Body of pancreas (tissue), 4 donors: ENCODE measurements at regions not wholly inside any gene's neighbourhood (a gene's known extent, or its start where the extent isn't known, plus 50 kb on each side); places are given as distances from the start of the nearest gene placed in this dataset.

Experiments used
- POLR2A ChIP-seq, 3 donors: fragments of 450-650 bp; IDR thresholded peaks; one replicate each; pipeline ENCODE4 v1.6.1; 2016; ENCODE audit warnings: antibody characterized with exemption in 3 of 3, mild to moderate bottlenecking in 2 of 3
- TF ChIP-seq, protein P1 (sequence below), 7 experiments: fragments of 450-650 bp in 4 of 7; fragments of 200-600 bp in 3 of 7; sonication (generic) in 3 of 7; IDR thresholded peaks; one replicate each; pipeline ENCODE4 v1.5.1; 2016 to 2019; ENCODE audit warnings: antibody characterized with exemption in 7 of 7

- TF ChIP-seq, protein P1, sequence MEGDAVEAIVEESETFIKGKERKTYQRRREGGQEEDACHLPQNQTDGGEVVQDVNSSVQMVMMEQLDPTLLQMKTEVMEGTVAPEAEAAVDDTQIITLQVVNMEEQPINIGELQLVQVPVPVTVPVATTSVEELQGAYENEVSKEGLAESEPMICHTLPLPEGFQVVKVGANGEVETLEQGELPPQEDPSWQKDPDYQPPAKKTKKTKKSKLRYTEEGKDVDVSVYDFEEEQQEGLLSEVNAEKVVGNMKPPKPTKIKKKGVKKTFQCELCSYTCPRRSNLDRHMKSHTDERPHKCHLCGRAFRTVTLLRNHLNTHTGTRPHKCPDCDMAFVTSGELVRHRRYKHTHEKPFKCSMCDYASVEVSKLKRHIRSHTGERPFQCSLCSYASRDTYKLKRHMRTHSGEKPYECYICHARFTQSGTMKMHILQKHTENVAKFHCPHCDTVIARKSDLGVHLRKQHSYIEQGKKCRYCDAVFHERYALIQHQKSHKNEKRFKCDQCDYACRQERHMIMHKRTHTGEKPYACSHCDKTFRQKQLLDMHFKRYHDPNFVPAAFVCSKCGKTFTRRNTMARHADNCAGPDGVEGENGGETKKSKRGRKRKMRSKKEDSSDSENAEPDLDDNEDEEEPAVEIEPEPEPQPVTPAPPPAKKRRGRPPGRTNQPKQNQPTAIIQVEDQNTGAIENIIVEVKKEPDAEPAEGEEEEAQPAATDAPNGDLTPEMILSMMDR (IDR thresholded peaks at IDR 0.05), result no peak
- no peak for TF ChIP-seq POLR2A (IDR thresholded peaks at IDR 0.05)
Measured at GRCh38 chr5:25991639-25992038, 1046.7 kb downstream of the CDH9 start.
